CD4-positive, alpha-beta T cell treated with Interleukin-17A for 4 hours (primary cell): ENCODE measurements at regions not wholly inside any gene's neighbourhood (a gene's known extent, or its start where the extent isn't known, plus 50 kb on each side); places are given as distances from the start of the nearest gene placed in this dataset.
"Not testable (repeated sequence)": the region's sequence is repeated elsewhere in the genome, so short reads cannot be mapped to it uniquely, and the experiment has no call there.

Experiments used
- DNase-seq: peaks from one replicate; pipeline ENCODE4 v3.0.0-alpha.2; 2020; ENCODE audit warnings: mixed read lengths

DNA sequence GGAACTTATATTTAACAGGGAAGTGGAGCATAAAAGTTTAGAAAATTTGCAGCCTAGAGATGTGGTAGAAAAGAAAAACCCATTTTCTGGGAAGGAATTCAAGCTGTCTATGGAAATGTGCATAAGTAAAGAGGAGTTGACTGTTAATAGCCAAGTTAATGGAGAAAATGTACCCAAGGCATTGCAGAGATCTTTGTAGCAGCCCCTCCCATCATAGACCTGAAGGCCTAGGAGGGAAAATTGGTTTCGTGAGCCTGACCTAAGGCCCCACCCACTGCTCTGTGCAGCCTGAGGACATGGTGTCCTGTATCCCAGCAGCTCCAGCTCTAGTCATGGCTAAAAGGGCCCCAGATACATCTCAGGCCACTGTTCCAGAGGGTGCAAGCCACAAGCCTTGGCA lies 772.4 kb upstream of the RIOK2 start:
- DNase-seq: no peak

DNA sequence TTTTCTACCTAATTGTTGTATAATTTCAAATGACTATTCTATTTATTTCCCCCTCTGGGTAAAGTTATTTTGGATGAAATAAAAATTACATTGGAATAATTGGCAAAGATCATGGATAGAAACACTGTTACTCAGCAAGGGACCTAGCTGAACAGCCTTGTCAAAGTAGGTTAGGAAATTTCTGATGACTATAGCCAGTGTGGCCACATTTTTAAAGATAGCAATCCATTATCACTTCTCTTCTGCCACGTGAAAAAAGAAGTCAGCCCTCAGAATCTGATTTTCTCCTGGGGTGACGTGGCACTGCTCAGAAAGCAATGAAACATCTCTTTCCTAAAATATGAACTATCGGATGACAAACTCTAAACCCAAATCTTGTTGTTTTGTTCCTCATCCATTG lies 784.2 kb upstream of the RIOK2 start:
- no peak for DNase-seq

- no peak for DNase-seq
Measured at GRCh38 chr5:97968346-97968745, 785.3 kb upstream of the RIOK2 start.

DNA sequence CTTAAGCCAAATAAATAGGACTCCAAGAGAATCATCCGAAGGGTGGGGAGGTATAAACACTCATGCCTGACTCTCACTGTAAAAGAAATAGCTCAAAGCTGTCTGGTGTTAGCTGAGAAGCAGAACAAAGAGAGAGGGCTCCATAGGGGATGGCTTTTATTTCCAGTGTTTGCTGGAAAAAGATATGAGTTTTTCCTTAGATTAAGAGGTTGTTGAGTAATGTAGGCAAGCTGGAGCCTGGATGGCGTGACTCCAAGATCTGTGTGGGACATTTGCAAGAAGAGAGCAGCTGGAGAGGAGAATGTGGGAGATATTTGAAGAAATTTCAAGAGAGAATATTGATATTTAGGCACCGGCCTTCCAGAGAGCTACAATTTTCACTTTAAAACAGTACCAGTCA lies 793.7 kb upstream of the RGMB start:
- DNase-seq: no peak

DNA sequence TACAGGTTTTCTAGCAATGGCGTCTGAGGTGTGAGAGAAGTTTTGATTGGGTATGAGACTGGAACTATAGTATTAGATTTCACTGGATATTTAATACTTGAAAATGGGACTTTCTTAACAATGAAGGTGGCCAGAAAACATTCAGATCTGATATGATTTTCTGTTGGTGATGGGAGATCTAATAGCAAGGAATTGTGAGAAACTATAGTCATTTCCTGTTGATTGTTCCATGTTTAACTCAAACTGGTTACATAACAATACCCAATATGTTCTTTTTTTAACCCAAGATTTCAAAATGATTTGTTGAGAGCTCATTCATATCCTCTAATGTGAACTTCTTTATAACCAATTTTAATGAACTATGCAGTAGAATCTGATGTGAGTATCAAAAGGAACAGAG lies 793.2 kb upstream of the RGMB start:
- DNase-seq: no peak

DNA sequence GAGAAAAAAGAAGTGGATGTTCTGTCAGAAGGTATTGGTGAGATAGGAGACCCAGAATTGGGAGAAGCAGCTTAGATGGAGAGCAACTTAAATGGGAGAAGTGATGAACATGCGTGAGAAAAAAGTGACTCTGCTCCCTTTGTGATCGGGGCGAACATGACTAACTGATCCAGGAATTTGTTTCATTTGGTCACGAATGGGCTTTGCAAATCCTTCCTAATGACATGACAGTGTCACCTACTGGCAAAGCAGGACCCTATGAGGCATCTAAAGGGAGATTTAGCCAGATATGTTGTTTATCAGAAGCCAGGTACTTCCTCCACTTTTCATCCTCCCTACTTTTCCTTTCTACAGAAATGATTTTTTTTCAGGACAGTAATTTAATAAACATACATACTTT lies 787.4 kb upstream of the RGMB start:
- DNase-seq: no peak

- no peak for DNase-seq
Measured at GRCh38 chr5:97991236-97991635, 782.2 kb upstream of the RGMB start.

DNA sequence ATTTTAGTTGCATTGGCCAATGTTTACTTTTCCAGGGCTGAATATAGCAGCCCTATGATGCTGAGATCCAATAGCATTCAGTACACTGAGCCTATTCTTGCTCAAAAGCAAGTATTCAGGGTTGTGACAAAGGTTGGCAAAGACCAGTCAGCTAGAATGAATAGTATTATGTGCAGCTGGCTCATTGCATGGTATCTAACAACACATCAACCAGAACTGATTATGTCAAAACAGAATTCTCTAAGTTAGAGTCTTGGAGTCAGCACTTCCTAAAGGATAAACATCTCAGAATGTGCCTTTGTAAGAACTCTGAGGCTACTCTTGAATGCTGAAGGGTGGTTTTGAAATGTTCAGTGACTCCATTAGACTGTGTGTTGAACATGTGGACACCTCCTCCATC lies 774.5 kb upstream of the RGMB start:
- no peak for DNase-seq

DNA sequence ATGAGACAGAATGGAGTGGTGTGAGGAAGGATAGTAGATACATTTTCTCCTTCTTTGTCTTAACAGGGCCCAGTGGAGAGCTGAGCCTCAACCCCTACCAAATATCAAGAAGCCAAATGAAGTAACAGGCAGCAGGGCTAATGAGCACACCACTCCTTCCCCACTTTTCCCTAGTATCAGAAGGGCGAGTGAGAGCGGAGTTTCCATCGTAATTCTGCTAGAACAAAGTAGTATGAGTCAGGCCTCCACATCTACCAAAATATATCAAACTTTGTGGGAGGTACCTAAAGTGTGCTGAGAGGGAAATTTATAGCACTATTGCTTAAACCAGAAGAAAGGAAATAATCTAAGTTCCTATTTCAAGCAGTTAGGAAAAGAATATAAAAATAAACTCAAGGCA lies 769.0 kb upstream of the RGMB start:
- no peak for DNase-seq

- DNase-seq: no peak
Measured at GRCh38 chr5:98016771-98017170, 756.7 kb upstream of the RGMB start.

- DNase-seq: not testable (repeated sequence)
Measured at GRCh38 chr5:98030273-98030672, 743.2 kb upstream of the RGMB start.

GRCh38 chr5:98031036-98031435 lies 742.4 kb upstream of the RGMB start:
- DNase-seq: not testable (repeated sequence)

GRCh38 chr5:98031496-98031895 lies 742.0 kb upstream of the RGMB start:
- DNase-seq: no peak

- DNase-seq: no peak
Measured at GRCh38 chr5:98031926-98032325, 741.5 kb upstream of the RGMB start.

GRCh38 chr5:98041661-98042060 lies 731.8 kb upstream of the RGMB start:
- DNase-seq: no peak

DNA sequence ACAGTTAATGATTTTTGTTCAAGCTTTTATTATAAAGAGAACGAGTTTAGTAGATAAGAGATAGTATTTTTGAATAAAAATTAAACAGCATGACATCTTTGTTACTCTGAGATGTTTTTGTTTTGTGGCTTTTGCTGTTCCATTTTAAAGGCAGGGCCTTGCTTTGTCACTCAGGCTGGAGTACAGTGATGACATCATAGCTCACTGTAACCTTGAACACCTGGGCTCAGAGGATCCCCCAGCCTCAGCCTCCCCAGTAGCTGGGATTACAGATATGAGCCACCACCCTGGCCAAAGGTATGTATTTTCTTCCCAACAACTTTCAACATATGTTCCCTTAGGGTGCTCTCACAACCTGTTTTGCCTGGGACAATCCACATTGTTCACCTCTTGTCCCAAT lies 730.9 kb upstream of the RGMB start:
- no peak for DNase-seq

DNA sequence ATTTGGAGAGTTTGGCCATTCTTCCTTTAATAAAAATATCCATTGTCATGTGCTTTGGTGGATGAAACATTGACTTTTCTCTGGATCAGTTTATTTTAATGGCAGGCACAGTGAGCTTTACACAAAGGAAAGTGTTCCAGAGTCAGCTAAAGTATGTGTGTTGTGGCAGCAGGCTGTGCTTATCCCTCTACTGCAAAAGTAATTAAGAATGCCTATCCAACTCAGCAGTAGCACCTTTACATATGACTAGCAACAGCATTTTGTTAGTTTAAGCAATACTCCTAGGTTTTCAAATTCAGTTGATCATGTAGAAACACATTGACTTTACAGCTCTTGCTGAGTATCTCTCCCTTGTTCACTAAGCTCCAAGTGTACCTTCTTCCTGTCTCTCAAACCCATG lies 730.5 kb upstream of the RGMB start:
- no peak for DNase-seq

GRCh38 chr5:98050583-98050982 lies 722.9 kb upstream of the RGMB start:
- no peak for DNase-seq

DNA sequence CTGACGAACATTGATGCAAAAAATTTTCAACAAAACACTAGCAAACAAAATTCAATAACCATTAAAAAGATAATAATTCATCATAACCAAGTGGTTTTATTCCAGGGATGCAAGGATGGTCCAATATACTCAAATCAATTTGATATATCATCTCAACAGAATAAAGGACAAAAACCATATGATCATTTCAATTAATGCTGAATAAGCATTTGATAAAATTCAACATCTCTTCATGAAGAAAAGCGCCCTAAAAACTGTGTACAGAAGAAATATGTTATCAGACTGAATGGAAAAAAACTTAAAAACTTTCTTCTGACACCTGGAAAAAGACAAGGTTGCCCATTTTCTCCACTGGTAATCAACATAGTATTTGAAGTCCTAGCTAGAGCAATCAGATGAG lies 720.3 kb upstream of the RGMB start:
- no peak for DNase-seq

DNA sequence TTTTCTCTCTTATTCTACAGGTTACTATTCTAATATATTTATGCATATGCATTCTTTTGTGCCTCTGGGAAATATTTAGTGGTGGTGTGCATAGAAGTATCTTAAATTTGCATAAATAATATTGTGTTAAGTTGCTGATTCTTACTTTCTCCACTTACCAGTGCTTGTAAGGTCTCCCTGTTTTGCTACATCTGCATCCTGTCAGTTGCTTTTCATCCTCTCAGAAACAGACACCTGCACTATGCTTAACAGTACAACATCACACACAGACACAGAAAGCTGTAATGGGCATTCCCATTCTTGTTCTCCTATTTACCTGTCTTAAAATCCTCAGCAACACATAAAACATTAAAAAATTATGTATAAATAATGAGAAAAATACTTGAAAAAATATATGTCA lies 713.3 kb upstream of the RGMB start:
- no peak for DNase-seq

DNA sequence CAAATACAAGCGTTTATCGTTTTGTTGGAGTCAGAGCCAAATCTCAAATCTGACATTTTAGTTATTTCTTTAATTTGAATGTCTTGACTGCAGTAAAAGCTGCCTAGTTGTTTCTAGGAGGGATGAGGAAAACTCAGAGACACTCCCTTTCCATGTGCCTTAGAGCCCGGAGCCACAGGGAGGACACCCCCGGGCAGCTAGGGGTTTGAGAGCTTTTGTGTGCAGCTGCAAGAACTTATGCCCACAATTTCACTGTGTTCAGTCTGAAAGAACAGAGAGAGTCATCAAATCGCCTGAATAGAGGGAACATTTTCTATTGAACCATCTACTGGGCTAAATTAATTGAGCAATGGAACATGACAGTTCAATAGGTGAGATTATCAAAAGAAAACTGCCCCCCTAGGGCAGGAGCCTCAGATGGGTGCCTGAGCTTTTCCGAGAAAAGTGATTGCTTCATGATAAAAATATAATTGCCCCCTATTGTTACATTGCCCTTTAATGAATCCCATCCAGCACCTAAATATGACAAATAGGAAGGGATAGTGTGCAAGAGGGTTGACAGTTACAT lies 709.3 kb upstream of the RGMB start:
- DNase-seq: no peak

GRCh38 chr5:98065261-98065909 lies 708.1 kb upstream of the RGMB start:
- no peak for DNase-seq

DNA sequence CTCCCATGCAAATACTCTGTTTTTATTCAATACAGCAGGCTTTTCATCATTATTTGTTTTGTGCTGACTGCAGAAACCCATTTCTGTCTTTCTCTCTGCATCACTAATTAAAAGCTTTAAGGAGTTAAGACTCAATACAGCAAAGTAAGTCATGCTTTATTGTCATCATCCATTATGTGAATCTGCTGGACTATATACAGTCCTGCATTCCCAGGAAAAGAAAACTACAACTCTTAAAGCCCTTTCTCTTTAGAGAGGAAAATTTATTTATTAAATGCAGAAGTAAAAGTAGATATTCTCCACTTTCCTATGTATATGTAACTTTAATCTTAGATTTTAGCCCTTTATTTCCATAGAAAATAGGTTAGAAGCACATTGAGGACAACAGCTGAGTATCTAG lies 706.6 kb upstream of the RGMB start:
- no peak for DNase-seq

DNA sequence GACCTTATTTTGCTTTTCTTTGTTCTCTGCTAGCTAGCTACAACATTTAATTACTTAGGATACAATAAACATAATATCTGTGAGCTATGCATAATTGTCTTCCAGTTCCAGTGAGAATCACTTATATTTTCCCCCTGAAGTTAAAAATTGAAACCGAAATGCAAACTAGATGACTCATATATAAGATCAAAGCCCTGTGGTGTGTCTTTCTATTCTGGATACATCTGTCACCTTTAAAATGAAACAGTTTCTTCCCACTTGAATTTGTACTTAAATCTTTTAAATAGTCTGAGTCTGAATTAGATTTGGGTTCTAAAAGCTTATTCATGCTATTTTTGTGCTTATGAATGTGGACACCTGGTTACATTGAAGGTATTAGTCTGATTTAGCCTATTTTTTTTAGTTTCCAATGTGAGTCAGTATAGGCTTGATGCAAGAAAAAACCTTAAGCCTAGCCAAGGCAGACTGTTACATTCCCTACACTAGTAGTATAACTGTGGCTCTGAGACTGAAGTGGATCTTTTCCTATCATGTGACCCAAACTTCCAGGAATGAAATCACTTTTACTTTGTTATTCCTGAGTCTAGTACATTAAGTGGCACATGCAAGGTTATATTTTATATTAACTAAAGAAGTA lies 703.5 kb upstream of the RGMB start:
- no peak for DNase-seq

DNA sequence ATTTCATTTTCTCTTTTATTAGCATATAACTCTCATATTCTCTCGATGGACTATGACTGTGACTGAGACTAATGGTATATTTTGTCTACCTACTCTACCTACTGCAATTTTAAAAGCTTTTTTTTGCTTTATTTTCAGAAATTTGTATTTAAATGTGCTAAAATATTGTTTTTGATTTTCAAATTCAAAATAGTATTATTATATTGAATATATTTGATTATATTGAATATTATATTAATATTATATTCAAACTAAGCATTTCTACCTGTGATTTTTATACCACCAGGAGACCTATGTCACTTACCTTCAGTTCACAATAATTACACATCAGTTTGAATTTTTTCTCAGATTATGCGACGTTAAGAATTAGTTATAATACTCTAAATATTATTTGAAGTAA lies 700.5 kb upstream of the RGMB start:
- no peak for DNase-seq
